Activated CD8-positive, alpha-beta T cell treated with anti-CD3 and anti-CD28 coated beads for 36 hours (primary cell): ENCODE measurements at regions not wholly inside any gene's neighbourhood (a gene's known extent, or its start where the extent isn't known, plus 50 kb on each side); places are given as distances from the start of the nearest gene placed in this dataset.

Experiments used
- ATAC-seq: fragments of 200-7000 bp; cut with Tn5 transposase; one replicate; pipeline ENCODE4 v1.10.0; 2021; ENCODE audit warnings: mild to moderate bottlenecking, moderate library complexity
- CTCF ChIA-PET: fragments of 350-600 bp; sonication (Branson Sonifier 250); formaldehyde crosslinking; loops from one replicate; lab custom pipeline; 2021; ENCODE audit warnings: antibody characterized with exemption; lab: Charles Lee
- POLR2A ChIA-PET: fragments of 350-600 bp; sonication (Branson Sonifier 250); formaldehyde crosslinking; loops from one replicate; lab custom pipeline; 2021; ENCODE audit warnings: antibody characterized with exemption; lab: Charles Lee
- DNase-seq: peaks from one replicate; pipeline ENCODE4 v3.0.0-alpha.2; 2020
- H3K27ac Mint-ChIP-seq: one replicate; pipeline ENCODE4 v1.8.0; 2021; ENCODE audit warnings: mild to moderate bottlenecking, mixed read lengths
- H3K27me3 Mint-ChIP-seq: one replicate; pipeline ENCODE4 v1.8.0; 2021; ENCODE audit warnings: mixed read lengths
- H3K36me3 Mint-ChIP-seq: one replicate; pipeline ENCODE4 v1.8.0; 2021; ENCODE audit warnings: low read depth, mixed read lengths
- H3K4me1 Mint-ChIP-seq: one replicate; pipeline ENCODE4 v1.8.0; 2021; ENCODE audit warnings: low read depth, mixed read lengths
- H3K4me3 Mint-ChIP-seq: one replicate; pipeline ENCODE4 v1.8.0; 2021; ENCODE audit warnings: mild to moderate bottlenecking, moderate library complexity, mixed read lengths
- H3K9me3 Mint-ChIP-seq: one replicate; pipeline ENCODE4 v1.8.0; 2021; ENCODE audit warnings: mixed read lengths
- CTCF ChIP-seq: fragments of 200-600 bp; IDR thresholded peaks from one replicate; pipeline ENCODE4 v1.8.0; 2022; ENCODE audit warnings: antibody characterized with exemption, mild to moderate bottlenecking
- intact Hi-C: fragments of 100-400 bp; cut with micrococcal nuclease; formaldehyde crosslinking; loops from one replicate; pipeline ENCODE4 v1.10.0; 2022

- ATAC-seq (no peak), DNase-seq (no peak)
- POLR2A ChIA-PET = no interaction called here
- intact Hi-C loops = no loop called here
- no peaks in the 10 kb centered on the region for H3K36me3 Mint-ChIP-seq
- H3K4me3 Mint-ChIP-seq = no peak overlapping the region
- no peak for TF ChIP-seq CTCF
- CTCF ChIA-PET = no interaction called here
- H3K9me3 Mint-ChIP-seq = peaks cover 17% of the 10 kb centered on the region
- no peaks in the 10 kb centered on the region for H3K4me1 Mint-ChIP-seq
- H3K27me3 Mint-ChIP-seq = no peaks in the 10 kb centered on the region
- no peak overlapping the region for H3K27ac Mint-ChIP-seq
Observed at GRCh38 chr3:21357241-21357640, 393.8 kb downstream of the ZNF385D start.

- Mint-ChIP-seq H3K9me3 (peaks cover 20% of the 10 kb centered on the region), H3K4me3 (no peak overlapping the region), H3K4me1 (no peaks in the 10 kb centered on the region), H3K27ac (no peak overlapping the region), H3K27me3 (no peaks in the 10 kb centered on the region), H3K36me3 (no peaks in the 10 kb centered on the region)
- TF ChIP-seq CTCF = no peak
- no peak for ATAC-seq
- ChIA-PET POLR2A (no interaction called here), CTCF (no interaction called here)
- DNase-seq = no peak
- intact Hi-C loops = no loop called here
Observed at GRCh38 chr3:21356402-21356801, 394.6 kb downstream of the ZNF385D start.

GRCh38 chr3:21345382-21345976 lies 405.5 kb downstream of the ZNF385D start:
- ATAC-seq = no peak
- CTCF ChIA-PET = no interaction called here
- no peaks in the 10 kb centered on the region for H3K36me3 Mint-ChIP-seq

GRCh38 chr3:21331857-21332256 lies 419.2 kb downstream of the ZNF385D start:
- ChIA-PET CTCF (no interaction called here), POLR2A (no interaction called here)
- no peak for ATAC-seq
- no peak for TF ChIP-seq CTCF
- Mint-ChIP-seq H3K9me3 (peaks cover 4% of the 10 kb centered on the region), H3K4me1 (peaks cover 2% of the 10 kb centered on the region), H3K36me3 (no peaks in the 10 kb centered on the region), H3K4me3 (no peak overlapping the region), H3K27me3 (no peaks in the 10 kb centered on the region), H3K27ac (no peak overlapping the region)
- intact Hi-C loops = no loop called here
- DNase-seq = no peak

More at GRCh38 chr3:21345382-21345976, 405.5 kb downstream of the ZNF385D start:
- Mint-ChIP-seq H3K27me3 (no peaks in the 10 kb centered on the region), H3K9me3 (peaks cover 4% of the 10 kb centered on the region), H3K27ac (no peak overlapping the region), H3K4me3 (no peak overlapping the region), H3K4me1 (no peaks in the 10 kb centered on the region)
- POLR2A ChIA-PET = no interaction called here
- no peak for DNase-seq
- intact Hi-C loops = no loop called here
- no peak for TF ChIP-seq CTCF

- intact Hi-C loops = no loop called here
- TF ChIP-seq CTCF = no peak
- no peak for ATAC-seq
- no peaks in the 10 kb centered on the region for H3K36me3 Mint-ChIP-seq
- no peaks in the 10 kb centered on the region for H3K27me3 Mint-ChIP-seq
- ChIA-PET POLR2A (no interaction called here), CTCF (no interaction called here)
- no peak overlapping the region for H3K27ac Mint-ChIP-seq
- no peak overlapping the region for H3K4me3 Mint-ChIP-seq
- peaks cover 2% of the 10 kb centered on the region for H3K4me1 Mint-ChIP-seq
- no peak for DNase-seq
- peaks cover 4% of the 10 kb centered on the region for H3K9me3 Mint-ChIP-seq
Observed at GRCh38 chr3:21331321-21331720, 419.7 kb downstream of the ZNF385D start.
